ENCODE measurements at regions not wholly inside any gene's neighbourhood (a gene's known extent, or its start where the extent isn't known, plus 50 kb on each side); places are given as distances from the start of the nearest gene placed in this dataset.
"Not testable (repeated sequence)": the region's sequence is repeated elsewhere in the genome, so short reads cannot be mapped to it uniquely, and the experiment has no call there.

DNA sequence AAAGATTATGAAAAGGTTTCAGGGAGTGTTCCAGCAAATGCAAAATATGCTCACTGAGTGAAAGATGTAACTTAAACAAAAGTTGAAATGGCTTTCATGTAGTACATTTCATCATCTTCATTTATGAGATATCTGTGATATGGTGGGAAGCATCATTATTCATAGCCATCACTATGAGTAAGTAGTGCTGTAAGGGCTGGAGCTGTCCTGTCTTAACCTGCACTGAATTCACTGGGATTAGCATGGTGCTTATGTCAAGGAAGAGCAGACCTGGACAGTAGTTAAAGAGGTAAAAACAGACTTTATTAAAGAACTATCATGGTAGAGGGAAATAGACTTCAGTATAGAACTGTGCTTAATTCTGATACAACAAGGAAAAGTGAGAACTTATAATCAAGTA is 1347.3 kb downstream of the RPA4 start:
- ATAC-seq (replicated peaks in 1 of 2) = no peak
- Mint-ChIP-seq H3K4me3 (no peak overlapping the region), H3K4me1 (ENCODE audit: low read depth) (no peaks in the 10 kb centered on the region), H3K9me3 (peaks cover 0 to 2% of the 10 kb centered on the region in 2 donors), H3K27me3 (ENCODE audit: low read depth) (no peaks in the 10 kb centered on the region), H3K36me3 (ENCODE audit: insufficient read depth in 2 of 2) (no peaks in the 10 kb centered on the region), H3K27ac (no peak overlapping the region)
- DNase-seq = no peak

DNA sequence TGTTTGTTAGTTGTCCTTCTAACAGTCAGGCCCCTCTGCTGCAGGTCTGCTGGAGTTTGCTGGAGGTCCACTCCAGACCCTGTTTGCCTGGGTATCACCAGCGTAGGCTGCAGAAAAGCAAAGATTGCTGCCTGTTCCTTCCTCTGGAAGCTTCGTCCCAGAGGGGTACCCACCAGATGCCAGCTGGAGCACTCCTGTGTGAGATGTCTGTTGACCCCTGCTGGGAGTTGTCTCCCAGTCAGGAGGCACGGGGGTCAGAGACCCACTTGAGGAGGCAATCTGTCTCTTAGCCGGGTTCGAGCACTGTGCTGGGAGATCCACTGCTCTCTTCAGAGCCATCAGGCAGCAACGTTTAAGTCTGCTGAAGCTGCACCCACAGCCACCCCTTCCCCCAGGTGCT is 1356.4 kb downstream of the RPA4 start:
- H3K36me3 Mint-ChIP-seq (ENCODE audit: insufficient read depth in 2 of 2); H3K4me3 Mint-ChIP-seq; H3K9me3 Mint-ChIP-seq; H3K27ac Mint-ChIP-seq; DNase-seq; ATAC-seq (replicated peaks in 1 of 2); H3K27me3 Mint-ChIP-seq (ENCODE audit: low read depth); H3K4me1 Mint-ChIP-seq (ENCODE audit: low read depth): not testable (repeated sequence)

DNA sequence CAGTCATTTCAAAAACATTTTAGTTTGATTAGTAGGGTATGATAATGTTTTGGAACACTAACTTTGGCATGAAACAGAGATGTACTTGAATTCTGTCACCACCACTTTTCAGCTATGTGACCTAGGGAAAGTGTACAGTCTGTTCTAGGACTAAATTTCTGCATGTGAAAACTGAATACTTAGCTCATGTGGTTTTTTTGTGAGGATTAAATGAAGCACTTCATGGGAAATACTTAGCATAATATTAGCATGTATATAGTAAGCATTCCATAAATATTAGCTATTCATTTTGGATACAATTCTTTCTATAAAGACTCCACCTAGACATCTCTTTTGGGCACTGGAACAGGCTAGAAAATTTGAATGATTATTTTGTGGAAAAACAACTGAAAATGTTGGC is 1379.4 kb downstream of the RPA4 start:
- Mint-ChIP-seq H3K27ac (no peak overlapping the region), H3K4me1 (ENCODE audit: low read depth) (no peaks in the 10 kb centered on the region), H3K9me3 (peaks cover 0 to 7% of the 10 kb centered on the region in 2 donors), H3K4me3 (no peak overlapping the region), H3K36me3 (ENCODE audit: insufficient read depth in 2 of 2) (peaks cover 0 to 3% of the 10 kb centered on the region in 2 donors), H3K27me3 (ENCODE audit: low read depth) (peaks cover 9% of the 10 kb centered on the region)
- ATAC-seq (replicated peaks in 1 of 2) = no peak
- DNase-seq = no peak

DNA sequence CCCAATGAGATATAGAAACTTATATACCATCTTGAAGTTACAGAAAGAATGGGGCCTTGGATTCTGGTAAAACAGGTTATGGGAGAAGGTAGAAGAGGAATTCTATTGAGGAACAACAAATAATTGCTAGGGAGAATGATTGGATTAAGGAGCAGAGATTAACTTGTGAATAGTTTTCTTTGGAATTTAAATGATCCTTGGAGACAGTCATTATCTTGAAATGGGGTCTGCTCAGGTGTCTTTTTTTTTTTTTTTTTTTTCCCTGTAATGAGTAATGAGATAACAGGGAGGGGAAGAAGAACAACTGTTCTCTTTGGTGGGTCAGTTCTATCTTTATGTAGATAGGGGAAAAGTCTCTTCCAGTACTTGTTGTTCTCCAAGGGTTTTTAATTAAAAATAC is 1406.0 kb downstream of the RPA4 start:
- Mint-ChIP-seq H3K27ac (no peak overlapping the region), H3K36me3 (ENCODE audit: insufficient read depth in 2 of 2) (no peaks in the 10 kb centered on the region), H3K4me3 (no peak overlapping the region), H3K27me3 (ENCODE audit: low read depth) (no peaks in the 10 kb centered on the region), H3K4me1 (ENCODE audit: low read depth) (no peaks in the 10 kb centered on the region), H3K9me3 (no peaks in the 10 kb centered on the region)
- DNase-seq (no peak), ATAC-seq (replicated peaks in 1 of 2) (no peak)

DNA sequence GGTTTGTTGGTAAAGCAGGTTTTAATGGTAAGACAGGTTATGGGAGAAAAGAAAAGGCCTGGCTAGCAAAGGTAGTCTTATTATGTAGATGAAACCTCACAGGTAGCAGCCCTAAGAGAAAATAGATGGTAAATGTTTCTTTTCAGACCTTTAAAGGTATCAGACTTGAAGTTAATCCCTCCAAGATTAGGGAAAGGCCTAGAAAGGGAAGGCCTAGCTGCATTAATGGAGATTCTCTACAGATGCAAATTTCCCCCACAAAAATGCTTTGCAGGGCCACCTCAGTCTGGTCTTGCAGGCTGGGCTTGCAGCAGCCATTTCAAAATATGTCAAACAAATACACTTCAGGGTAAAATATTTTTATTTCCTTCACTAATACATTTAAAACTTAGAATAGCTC is 1410.6 kb downstream of the RPA4 start:
- Mint-ChIP-seq H3K4me3 (no peak overlapping the region), H3K36me3 (ENCODE audit: insufficient read depth in 2 of 2) (no peaks in the 10 kb centered on the region), H3K4me1 (ENCODE audit: low read depth) (no peaks in the 10 kb centered on the region), H3K27ac (no peak overlapping the region), H3K9me3 (no peaks in the 10 kb centered on the region), H3K27me3 (ENCODE audit: low read depth) (peaks cover 4% of the 10 kb centered on the region)
- no peak for DNase-seq
- ATAC-seq (replicated peaks in 1 of 2) = no peak

DNA sequence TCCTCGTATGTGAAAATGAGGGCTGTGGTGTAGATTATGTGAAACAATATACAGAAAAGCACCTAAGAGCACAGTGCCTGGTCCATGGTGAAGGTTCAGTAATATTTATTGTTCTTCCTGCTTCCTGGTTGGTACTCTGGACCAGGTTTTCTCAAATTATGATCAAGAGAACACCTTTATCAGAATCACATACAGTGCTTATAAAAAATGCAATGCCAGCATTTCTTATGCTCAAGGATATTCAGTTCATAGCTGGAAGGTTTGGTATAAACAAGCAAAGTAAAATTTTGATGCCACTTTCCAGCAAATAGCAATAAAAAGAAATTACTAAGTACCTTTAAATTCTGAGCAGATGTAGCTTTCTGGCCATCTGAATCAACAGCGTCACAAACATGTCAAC is 1412.4 kb downstream of the RPA4 start:
- Mint-ChIP-seq H3K4me3 (no peak overlapping the region), H3K27me3 (ENCODE audit: low read depth) (peaks cover 4% of the 10 kb centered on the region), H3K36me3 (ENCODE audit: insufficient read depth in 2 of 2) (no peaks in the 10 kb centered on the region), H3K9me3 (peaks cover 0 to 2% of the 10 kb centered on the region in 2 donors), H3K27ac (no peak overlapping the region), H3K4me1 (ENCODE audit: low read depth) (no peaks in the 10 kb centered on the region)
- DNase-seq (no peak), ATAC-seq (replicated peaks in 1 of 2) (no peak)

DNA sequence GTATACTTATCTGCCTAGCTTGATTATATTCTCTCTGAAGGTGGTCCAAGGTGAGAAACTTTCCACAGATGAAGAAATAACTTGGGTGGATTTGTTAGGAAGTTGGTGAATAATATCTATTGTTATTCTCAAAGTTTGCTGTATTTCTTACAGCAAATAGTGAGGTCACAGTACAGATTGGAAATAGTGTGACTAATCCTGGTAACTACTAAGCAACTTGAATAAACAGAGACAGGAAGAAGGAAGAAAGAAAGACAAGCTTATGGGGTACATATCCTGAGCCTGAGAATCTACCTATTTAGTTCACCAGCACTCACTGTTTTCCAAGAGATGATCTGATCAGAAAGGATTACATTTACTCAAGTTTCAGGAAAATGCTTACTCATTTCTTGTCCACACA is 1416.1 kb downstream of the RPA4 start:
- Mint-ChIP-seq H3K4me1 (ENCODE audit: low read depth) (no peaks in the 10 kb centered on the region), H3K27ac (no peak overlapping the region), H3K36me3 (ENCODE audit: insufficient read depth in 2 of 2) (no peaks in the 10 kb centered on the region), H3K9me3 (peaks cover 0 to 4% of the 10 kb centered on the region in 2 donors), H3K27me3 (ENCODE audit: low read depth) (peaks cover 4% of the 10 kb centered on the region), H3K4me3 (no peak overlapping the region)
- ATAC-seq (replicated peaks in 1 of 2) (no peak), DNase-seq (no peak)

DNA sequence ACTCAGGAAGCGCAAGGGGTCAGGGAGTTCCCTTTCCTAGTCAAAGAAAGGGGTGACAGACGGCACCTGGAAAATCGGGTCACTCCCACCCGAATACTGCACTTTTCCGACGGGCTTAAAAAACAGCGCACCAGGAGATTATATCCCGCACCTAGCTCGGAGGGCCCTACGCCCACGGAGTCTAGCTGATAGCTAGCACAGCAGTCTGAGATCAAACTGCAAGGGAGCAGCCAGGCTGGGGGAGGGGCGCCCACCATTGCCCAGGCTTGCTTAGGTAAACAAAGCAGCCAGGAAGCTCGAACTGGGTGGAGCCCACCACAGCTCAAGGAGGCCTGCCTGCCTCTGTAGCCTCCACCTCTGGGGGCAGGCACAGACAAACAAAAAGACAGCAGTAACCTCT is 1416.8 kb downstream of the RPA4 start:
- not testable (repeated sequence) for H3K27ac Mint-ChIP-seq; DNase-seq; H3K36me3 Mint-ChIP-seq (ENCODE audit: insufficient read depth in 2 of 2); ATAC-seq (replicated peaks in 1 of 2); H3K27me3 Mint-ChIP-seq (ENCODE audit: low read depth); H3K4me1 Mint-ChIP-seq (ENCODE audit: low read depth); H3K4me3 Mint-ChIP-seq; H3K9me3 Mint-ChIP-seq

DNA sequence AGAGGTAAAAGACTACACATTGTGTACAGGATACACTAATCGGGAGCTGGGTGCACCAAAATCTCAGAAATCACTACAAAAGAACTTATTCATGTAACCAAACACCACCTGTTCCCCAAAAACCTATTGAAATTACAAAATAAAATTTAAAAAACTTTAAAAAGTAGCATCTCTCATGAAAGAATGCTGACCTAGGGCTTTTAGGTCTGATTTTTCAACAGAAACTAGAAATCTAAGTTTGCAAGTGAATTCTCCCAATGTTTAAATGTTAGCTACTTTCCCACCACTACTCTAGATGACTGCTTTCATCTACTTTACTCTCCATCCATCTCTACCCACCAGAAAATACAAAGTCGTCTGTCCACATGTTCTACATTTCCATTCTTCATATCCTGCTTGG is 1447.7 kb downstream of the RPA4 start:
- Mint-ChIP-seq H3K4me3 (no peak overlapping the region), H3K36me3 (ENCODE audit: insufficient read depth in 2 of 2) (no peaks in the 10 kb centered on the region), H3K27ac (no peak overlapping the region), H3K27me3 (ENCODE audit: low read depth) (peaks cover 4% of the 10 kb centered on the region), H3K4me1 (ENCODE audit: low read depth) (no peaks in the 10 kb centered on the region), H3K9me3 (peaks cover 3 to 5% of the 10 kb centered on the region in 2 donors)
- DNase-seq (no peak), ATAC-seq (replicated peaks in 1 of 2) (no peak)

DNA sequence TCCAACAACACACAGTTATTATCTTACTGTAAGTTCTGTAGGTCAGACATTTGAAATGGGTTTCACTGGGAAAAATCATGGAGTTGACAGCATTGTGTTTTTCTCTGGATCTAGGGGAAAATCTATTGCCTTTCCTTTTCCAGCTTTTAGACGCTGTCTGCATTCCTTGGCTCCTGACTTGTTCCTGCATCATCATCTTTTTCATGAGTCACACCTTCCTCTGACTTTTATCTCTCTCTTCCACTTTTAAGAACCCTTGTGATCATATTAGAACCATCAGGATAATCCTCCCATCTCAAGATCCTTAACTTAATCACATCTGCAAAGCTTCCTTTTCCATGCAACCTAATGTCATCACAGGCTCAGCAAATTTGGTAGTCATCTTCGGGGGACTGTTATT is 1454.8 kb downstream of the RPA4 start:
- Mint-ChIP-seq H3K4me1 (ENCODE audit: low read depth) (no peaks in the 10 kb centered on the region), H3K4me3 (no peak overlapping the region), H3K27me3 (ENCODE audit: low read depth) (no peaks in the 10 kb centered on the region), H3K36me3 (ENCODE audit: insufficient read depth in 2 of 2) (peaks cover 0 to 1% of the 10 kb centered on the region in 2 donors), H3K9me3 (peaks cover 0 to 7% of the 10 kb centered on the region in 2 donors), H3K27ac (no peak overlapping the region)
- DNase-seq = no peak
- ATAC-seq (replicated peaks in 1 of 2) = no peak

DNA sequence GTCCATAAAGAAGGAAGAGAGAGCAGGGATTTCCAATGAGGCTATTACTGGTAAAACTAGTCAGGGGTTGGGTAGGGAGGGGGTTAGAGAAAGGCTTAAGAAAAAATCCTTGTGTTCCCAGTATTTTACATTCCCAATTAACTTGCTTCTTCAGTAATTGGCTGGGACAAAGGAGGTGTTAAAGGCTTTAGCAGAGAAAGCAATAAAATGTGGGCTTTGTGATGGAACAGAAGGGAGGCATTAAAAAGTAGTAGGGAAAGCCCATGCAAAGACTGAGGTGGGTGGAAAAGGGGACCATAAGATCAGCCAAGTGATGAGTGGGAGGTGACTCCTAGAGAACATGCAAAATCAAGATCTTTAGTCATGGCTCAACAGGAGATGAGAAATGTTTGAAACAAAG is 1467.2 kb downstream of the RPA4 start:
- ATAC-seq (replicated peaks in 1 of 2) (no peak), DNase-seq (no peak)
- H3K4me1 Mint-ChIP-seq (ENCODE audit: low read depth) = no peaks in the 10 kb centered on the region
- H3K4me3 Mint-ChIP-seq = no peak overlapping the region
- H3K27ac Mint-ChIP-seq = no peak overlapping the region
- H3K27me3 Mint-ChIP-seq (ENCODE audit: low read depth) = no peaks in the 10 kb centered on the region
- no peaks in the 10 kb centered on the region for H3K36me3 Mint-ChIP-seq (ENCODE audit: insufficient read depth in 2 of 2)
- no peaks in the 10 kb centered on the region for H3K9me3 Mint-ChIP-seq

DNA sequence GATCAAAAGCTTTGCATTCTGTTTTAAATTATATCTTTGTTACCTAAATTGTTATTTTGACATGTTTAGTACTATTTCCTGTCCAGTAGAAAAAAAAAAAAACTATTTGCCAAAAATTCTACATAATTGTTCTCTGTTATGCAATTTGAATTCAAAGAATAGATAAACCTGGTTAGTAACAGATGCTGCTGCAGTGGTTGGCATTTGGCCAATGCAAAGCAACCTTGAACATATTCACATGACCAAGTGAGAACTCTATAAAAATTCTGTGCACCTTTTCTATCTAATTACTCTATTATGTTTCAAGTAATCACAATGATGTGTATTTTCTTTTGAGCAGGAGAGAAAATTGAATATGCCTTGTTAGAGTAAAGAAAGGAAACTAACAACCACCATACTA is 1473.4 kb downstream of the RPA4 start:
- Mint-ChIP-seq H3K9me3 (no peaks in the 10 kb centered on the region), H3K27ac (no peak overlapping the region)

DNA sequence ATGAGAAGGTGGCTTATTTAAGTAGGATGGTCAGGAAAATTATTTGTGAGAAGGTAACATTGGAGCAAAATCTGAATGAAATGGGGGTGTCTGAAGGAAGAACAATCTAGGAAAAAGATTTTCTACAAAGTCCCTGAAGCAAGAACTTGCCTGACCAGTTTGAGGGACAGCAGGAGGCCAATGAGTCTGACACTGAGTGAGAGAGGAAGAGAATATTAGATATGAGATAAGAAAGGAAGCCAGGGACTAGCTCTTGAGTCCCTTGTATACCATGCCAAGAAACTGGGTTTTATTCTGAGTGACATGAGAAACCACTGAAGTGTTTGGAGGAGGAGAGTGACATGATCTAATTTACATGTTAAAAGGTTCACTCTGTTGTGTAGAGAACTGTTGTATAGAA is 1478.9 kb downstream of the RPA4 start:
- Mint-ChIP-seq H3K9me3 (peaks cover 2% of the 10 kb centered on the region in 2 donors), H3K4me1 (ENCODE audit: low read depth) (no peaks in the 10 kb centered on the region), H3K36me3 (ENCODE audit: insufficient read depth in 2 of 2) (no peaks in the 10 kb centered on the region), H3K4me3 (no peak overlapping the region), H3K27ac (no peak overlapping the region), H3K27me3 (ENCODE audit: low read depth) (no peaks in the 10 kb centered on the region)
- ATAC-seq (replicated peaks in 1 of 2) (no peak), DNase-seq (no peak)

More for the DNA sequence above, 1473.4 kb downstream of the RPA4 start:
- H3K27me3 Mint-ChIP-seq (ENCODE audit: low read depth) = no peaks in the 10 kb centered on the region
- H3K36me3 Mint-ChIP-seq (ENCODE audit: insufficient read depth in 2 of 2) = no peaks in the 10 kb centered on the region
- H3K4me3 Mint-ChIP-seq = no peak overlapping the region
- no peak for DNase-seq
- no peak for ATAC-seq (replicated peaks in 1 of 2)
- no peaks in the 10 kb centered on the region for H3K4me1 Mint-ChIP-seq (ENCODE audit: low read depth)

DNA sequence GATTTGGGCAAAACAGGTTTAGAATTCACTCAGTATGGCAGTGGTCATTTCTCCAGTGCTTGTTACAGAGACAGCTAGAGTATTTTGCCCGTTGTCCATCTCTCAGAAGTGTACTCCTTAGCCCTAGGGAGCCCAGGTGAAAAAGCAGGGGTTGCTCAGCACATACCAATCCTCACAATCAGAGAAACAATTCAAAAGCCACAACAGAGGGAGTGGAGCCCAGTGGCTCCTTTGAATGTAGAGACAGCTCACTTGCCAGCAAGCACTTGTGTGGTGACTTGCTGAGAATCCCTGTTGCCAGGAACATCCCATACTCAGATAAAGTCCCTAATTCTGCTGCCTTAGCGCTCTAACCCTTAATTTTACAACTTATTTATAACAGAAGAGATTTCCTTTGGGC is 1488.3 kb downstream of the RPA4 start:
- Mint-ChIP-seq H3K9me3 (no peaks in the 10 kb centered on the region), H3K4me1 (ENCODE audit: low read depth) (no peaks in the 10 kb centered on the region), H3K36me3 (ENCODE audit: insufficient read depth in 2 of 2) (peaks cover 0 to 2% of the 10 kb centered on the region in 2 donors), H3K4me3 (no peak overlapping the region), H3K27me3 (ENCODE audit: low read depth) (peaks cover 9% of the 10 kb centered on the region), H3K27ac (no peak overlapping the region)
- ATAC-seq (replicated peaks in 1 of 2) (no peak), DNase-seq (no peak)

Data from activated T-cell treated with anti-CD3 and anti-CD28 coated beads, Interleukin-2, amount 50 U/mL, for 72 hours (primary cell).